ENCODE measurements at regions not wholly inside any gene's neighbourhood (a gene's known extent, or its start where the extent isn't known, plus 50 kb on each side); places are given as distances from the start of the nearest gene placed in this dataset.

DNA sequence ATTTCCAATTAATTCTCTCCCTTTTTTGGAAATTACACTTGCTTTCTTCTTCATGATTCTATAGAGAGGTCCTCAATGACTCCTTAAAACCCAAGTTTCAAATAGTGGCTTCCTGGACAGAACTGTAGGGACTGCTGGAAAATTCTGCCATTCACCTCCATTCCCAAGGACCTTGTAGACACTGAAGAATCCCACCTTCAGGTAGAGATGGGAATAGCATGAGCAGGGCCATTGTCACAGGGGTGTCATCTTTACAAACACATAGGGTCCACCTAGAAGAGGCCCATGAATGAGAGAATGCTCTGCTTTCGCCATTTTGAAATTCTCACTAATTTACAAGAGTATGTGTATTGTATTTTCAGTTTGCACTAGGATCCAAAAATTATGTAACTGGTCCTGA, 701.7 kb upstream of the CELF2 start:
- intact Hi-C loops (cut with DNase I; ENCODE audit: low total_unique reads) = no loop called here
- Histone ChIP-seq H3K36me3 (no peaks in the 10 kb centered on the region), H3K4me3 (no peak overlapping the region), H3K4me1 (peaks cover 0 to 43% (median 2%) of the 10 kb centered on the region in 4 donors), H3K9me3 (no peaks in the 10 kb centered on the region), H3K27me3 (no peaks in the 10 kb centered on the region), H3K27ac (no peak overlapping the region)
- TF ChIP-seq, protein P1, sequence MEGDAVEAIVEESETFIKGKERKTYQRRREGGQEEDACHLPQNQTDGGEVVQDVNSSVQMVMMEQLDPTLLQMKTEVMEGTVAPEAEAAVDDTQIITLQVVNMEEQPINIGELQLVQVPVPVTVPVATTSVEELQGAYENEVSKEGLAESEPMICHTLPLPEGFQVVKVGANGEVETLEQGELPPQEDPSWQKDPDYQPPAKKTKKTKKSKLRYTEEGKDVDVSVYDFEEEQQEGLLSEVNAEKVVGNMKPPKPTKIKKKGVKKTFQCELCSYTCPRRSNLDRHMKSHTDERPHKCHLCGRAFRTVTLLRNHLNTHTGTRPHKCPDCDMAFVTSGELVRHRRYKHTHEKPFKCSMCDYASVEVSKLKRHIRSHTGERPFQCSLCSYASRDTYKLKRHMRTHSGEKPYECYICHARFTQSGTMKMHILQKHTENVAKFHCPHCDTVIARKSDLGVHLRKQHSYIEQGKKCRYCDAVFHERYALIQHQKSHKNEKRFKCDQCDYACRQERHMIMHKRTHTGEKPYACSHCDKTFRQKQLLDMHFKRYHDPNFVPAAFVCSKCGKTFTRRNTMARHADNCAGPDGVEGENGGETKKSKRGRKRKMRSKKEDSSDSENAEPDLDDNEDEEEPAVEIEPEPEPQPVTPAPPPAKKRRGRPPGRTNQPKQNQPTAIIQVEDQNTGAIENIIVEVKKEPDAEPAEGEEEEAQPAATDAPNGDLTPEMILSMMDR (IDR thresholded peaks at IDR 0.05) = no peak
- no peak for DNase-seq

DNA sequence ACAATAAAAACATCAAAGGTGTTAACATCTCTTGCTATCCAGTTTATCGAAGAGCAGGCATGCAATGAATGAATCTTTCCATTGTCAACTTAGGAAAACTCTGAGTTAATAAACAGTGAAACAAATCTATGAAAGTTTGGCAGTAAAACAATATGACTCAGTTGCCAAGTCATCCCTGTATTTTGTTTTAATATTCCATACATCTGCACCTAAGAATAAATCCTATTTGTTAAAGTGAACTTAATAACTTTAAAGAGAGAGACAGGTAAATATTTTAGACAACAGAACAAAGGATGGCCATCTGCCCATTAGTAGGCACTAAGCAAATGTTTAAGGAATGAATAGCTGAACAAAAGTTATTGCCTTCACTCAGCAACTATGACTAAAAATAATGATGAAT, 700.5 kb upstream of the CELF2 start:
- peaks cover 0 to 43% (median 2%) of the 10 kb centered on the region in 4 donors for H3K4me1 ChIP-seq
- DNase-seq = no peak
- H3K27ac ChIP-seq = no peak overlapping the region
- H3K9me3 ChIP-seq = no peaks in the 10 kb centered on the region
- H3K36me3 ChIP-seq = no peaks in the 10 kb centered on the region
- no peaks in the 10 kb centered on the region for H3K27me3 ChIP-seq
- intact Hi-C loops (cut with DNase I; ENCODE audit: low total_unique reads) = no loop called here
- H3K4me3 ChIP-seq = no peak overlapping the region
- TF ChIP-seq, protein P1 (IDR thresholded peaks at IDR 0.05) = no peak

DNA sequence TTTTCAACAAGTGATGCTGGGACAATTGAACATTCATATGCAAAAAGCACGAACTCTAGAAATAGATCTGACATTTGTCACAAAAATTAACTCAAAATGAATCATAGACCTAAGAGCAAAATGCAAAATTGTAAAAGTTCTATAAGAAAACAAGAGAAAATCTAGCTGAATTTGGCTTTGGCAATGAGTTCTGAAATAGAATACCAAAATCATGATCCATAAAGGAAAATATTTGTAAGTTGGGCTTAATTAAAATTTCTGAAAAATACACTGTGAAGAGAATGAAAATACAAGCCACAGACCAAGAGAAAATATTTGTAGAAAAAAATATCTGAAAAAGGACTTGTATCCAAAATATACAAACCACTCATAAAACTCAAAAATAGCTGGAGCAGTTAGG, 698.8 kb upstream of the CELF2 start:
- DNase-seq = no peak
- Histone ChIP-seq H3K4me3 (no peak overlapping the region), H3K27ac (peak overlapping the region in 1 of 2 donors; percentile 4), H3K27me3 (no peaks in the 10 kb centered on the region), H3K4me1 (peaks cover 0 to 32% (median 0%) of the 10 kb centered on the region in 4 donors), H3K9me3 (no peaks in the 10 kb centered on the region), H3K36me3 (no peaks in the 10 kb centered on the region)
- intact Hi-C loops (cut with DNase I; ENCODE audit: low total_unique reads) = no loop called here
- TF ChIP-seq, protein P1 (IDR thresholded peaks at IDR 0.05) = no peak

DNA sequence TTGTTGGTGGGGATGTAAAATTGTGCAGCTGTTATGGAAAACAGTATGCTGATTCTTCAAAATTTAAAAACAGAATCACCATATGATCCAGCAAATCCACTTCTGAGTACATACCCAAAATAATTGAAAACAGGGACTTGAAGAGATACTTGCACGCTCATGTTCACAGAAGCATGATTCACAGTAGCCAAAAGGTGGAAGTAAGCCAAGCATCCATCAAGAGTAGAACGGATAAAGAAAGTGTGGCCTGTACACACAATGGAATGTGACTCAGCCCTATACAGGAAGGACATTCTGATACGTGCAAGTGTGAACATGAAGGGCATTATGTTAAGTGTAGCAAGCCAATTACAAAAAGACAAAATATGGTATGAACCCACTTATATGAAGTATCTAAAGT, 696.7 kb upstream of the CELF2 start:
- TF ChIP-seq, protein P1 (IDR thresholded peaks at IDR 0.05) = no peak
- DNase-seq = no peak
- peaks cover 0 to 32% (median 0%) of the 10 kb centered on the region in 4 donors for H3K4me1 ChIP-seq
- intact Hi-C loops (cut with DNase I; ENCODE audit: low total_unique reads) = no loop called here
- no peaks in the 10 kb centered on the region for H3K9me3 ChIP-seq
- no peak overlapping the region for H3K27ac ChIP-seq
- no peaks in the 10 kb centered on the region for H3K27me3 ChIP-seq
- no peak overlapping the region for H3K4me3 ChIP-seq
- no peaks in the 10 kb centered on the region for H3K36me3 ChIP-seq

DNA sequence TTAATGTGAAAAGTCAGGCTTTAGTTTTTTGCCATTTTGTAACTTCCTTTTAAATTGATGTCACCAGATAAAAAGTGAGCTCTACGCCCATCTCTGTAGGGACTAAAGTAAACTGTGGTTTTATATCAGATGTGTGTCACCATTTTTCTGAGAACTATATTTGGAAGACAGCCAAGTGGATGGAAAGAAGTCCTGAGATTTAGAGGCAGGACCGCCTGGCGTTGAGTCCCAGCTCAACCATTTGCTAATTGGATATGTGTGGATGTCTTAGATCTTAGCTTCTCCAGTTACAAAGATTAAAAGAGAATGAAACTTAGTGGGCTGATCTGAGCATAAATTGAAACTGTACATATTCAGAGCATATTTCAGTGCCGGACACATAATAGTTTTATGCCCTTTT, 691.6 kb upstream of the CELF2 start:
- TF ChIP-seq, protein P1 (IDR thresholded peaks at IDR 0.05) = no peak
- Histone ChIP-seq H3K9me3 (no peaks in the 10 kb centered on the region), H3K4me3 (no peak overlapping the region), H3K36me3 (no peaks in the 10 kb centered on the region), H3K27me3 (no peaks in the 10 kb centered on the region), H3K27ac (no peak overlapping the region), H3K4me1 (no peaks in the 10 kb centered on the region)
- intact Hi-C loops (cut with DNase I; ENCODE audit: low total_unique reads) = no loop called here
- no peak for DNase-seq

DNA sequence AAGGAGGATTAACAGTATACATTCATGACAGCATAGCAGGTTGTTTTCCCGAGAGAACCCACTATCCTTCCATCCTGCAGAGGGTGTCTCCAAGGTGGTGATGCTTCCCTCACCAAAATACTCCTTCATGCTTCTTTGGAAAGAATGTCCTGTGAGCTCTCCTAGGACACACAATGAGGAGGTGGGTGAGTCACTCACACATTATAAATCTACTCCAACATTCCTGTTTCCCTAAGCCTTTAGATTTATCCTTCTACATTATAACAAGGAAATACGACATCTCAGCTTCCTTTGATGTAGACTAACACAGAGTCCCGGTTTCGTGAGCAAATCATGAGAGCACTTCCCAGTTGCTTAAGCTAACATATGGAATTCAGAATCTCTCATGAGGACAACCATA, 689.7 kb upstream of the CELF2 start:
- H3K27ac ChIP-seq = no peak overlapping the region
- H3K4me1 ChIP-seq = no peaks in the 10 kb centered on the region
- no peak overlapping the region for H3K4me3 ChIP-seq
- no peak for DNase-seq
- no peaks in the 10 kb centered on the region for H3K27me3 ChIP-seq
- TF ChIP-seq, protein P1 (IDR thresholded peaks at IDR 0.05) = no peak
- no peaks in the 10 kb centered on the region for H3K36me3 ChIP-seq
- H3K9me3 ChIP-seq = no peaks in the 10 kb centered on the region
- intact Hi-C loops (cut with DNase I; ENCODE audit: low total_unique reads) = no loop called here

Data from tibial artery (tissue), 4 donors.